HepG2 (cell line): ENCODE measurements at regions not wholly inside any gene's neighbourhood (a gene's known extent, or its start where the extent isn't known, plus 50 kb on each side); places are given as distances from the start of the nearest gene placed in this dataset.

Experiments used
- AGO2 ChIP-seq: fragments of 200-400 bp; formaldehyde crosslinking; optimal IDR thresholded peaks from 2 replicates; pipeline ENCODE3; 2017; ENCODE audit warnings: mild to moderate bottlenecking, low read depth, low read length, moderate library complexity
- GLI4 ChIP-seq: sonication (generic); formaldehyde crosslinking; IDR thresholded peaks from 2 replicates; pipeline ENCODE4 v1.5.1; 2020; ENCODE audit warnings: missing genetic modification reagents, mild to moderate bottlenecking, moderate library complexity, borderline replicate concordance
- GRHL1 ChIP-seq: sonication (generic); formaldehyde crosslinking; conservative IDR thresholded peaks from 2 replicates; pipeline ENCODE4 v1.8.0; 2022; ENCODE audit warnings: missing genetic modification reagents
- PAXIP1 ChIP-seq: sonication (generic); formaldehyde crosslinking; conservative IDR thresholded peaks from 2 replicates; pipeline ENCODE4 v1.4.0; 2020; ENCODE audit warnings: mild to moderate bottlenecking, missing genetic modification reagents, moderate library complexity
- SNAI1 ChIP-seq: sonication (generic); formaldehyde crosslinking; IDR thresholded peaks from 2 replicates; pipeline ENCODE4 v1.5.0; 2020; ENCODE audit warnings: mild to moderate bottlenecking, missing genetic modification reagents, borderline replicate concordance
- SOX5 ChIP-seq: IDR thresholded peaks from 2 replicates; pipeline ENCODE4 v1.6.1; 2016; ENCODE audit warnings: borderline replicate concordance
- SOX6 ChIP-seq, 2 experiments: fragments of 450-650 bp in 1 of 2; sonication (generic) in 1 of 2; formaldehyde crosslinking in 1 of 2; IDR thresholded peaks; 2 replicates each; pipeline versions ENCODE4 v1.4.0 to v1.6.1; 2017 to 2020; ENCODE audit warnings: antibody characterized with exemption in 1 of 2, mild to moderate bottlenecking in 1 of 2, missing genetic modification reagents in 1 of 2
- SP5 ChIP-seq: IDR thresholded peaks from 2 replicates; pipeline ENCODE4 v1.6.1; 2016; ENCODE audit warnings: low read depth, borderline replicate concordance
- TARDBP ChIP-seq: sonication (generic); formaldehyde crosslinking; IDR thresholded peaks from 2 replicates; pipeline ENCODE4 v1.8.0; 2022; ENCODE audit warnings: mild to moderate bottlenecking, missing genetic modification reagents
- TRIM22 ChIP-seq: fragments of 450-650 bp; IDR thresholded peaks from 2 replicates; pipeline ENCODE4 v1.6.1; 2017
- TRIM24 ChIP-seq: sonication (generic); formaldehyde crosslinking; IDR thresholded peaks from 2 replicates; pipeline ENCODE4 v1.8.0; 2022; ENCODE audit warnings: mild to moderate bottlenecking, missing genetic modification reagents
- ZBTB20 ChIP-seq: sonication (generic); formaldehyde crosslinking; IDR thresholded peaks from 2 replicates; pipeline ENCODE4 v1.8.1; 2023; ENCODE audit warnings: missing genetic modification reagents, low read depth, mild to moderate bottlenecking, borderline replicate concordance
- ZNF138 ChIP-seq: sonication (generic); formaldehyde crosslinking; IDR thresholded peaks from 2 replicates; pipeline ENCODE4 v1.5.0; 2020; ENCODE audit warnings: mild to moderate bottlenecking, low read depth, missing genetic modification reagents
- ZNF446 ChIP-seq: sonication (generic); formaldehyde crosslinking; IDR thresholded peaks from 2 replicates; pipeline ENCODE4 v1.5.0; 2020; ENCODE audit warnings: mild to moderate bottlenecking, missing genetic modification reagents
- ZNF639 ChIP-seq: conservative IDR thresholded peaks from 2 replicates; pipeline ENCODE4 v1.6.1; 2018; ENCODE audit warnings: missing genetic modification reagents
- ZSCAN12 ChIP-seq: sonication (generic); formaldehyde crosslinking; IDR thresholded peaks from 2 replicates; pipeline ENCODE4 v1.9.0; 2021; ENCODE audit warnings: mild to moderate bottlenecking, missing genetic modification reagents
- TF ChIP-seq, protein P1 (sequence below): IDR thresholded peaks from 2 replicates; pipeline ENCODE4 v1.6.1; 2016; ENCODE audit warnings: mild to moderate bottlenecking, missing biosample characterization, missing genetic modification reagents
- TF ChIP-seq, protein P2 (sequence below): sonication (generic); formaldehyde crosslinking; conservative IDR thresholded peaks from 2 replicates; pipeline ENCODE4 v1.4.0; 2020; ENCODE audit warnings: missing genetic modification reagents

DNA sequence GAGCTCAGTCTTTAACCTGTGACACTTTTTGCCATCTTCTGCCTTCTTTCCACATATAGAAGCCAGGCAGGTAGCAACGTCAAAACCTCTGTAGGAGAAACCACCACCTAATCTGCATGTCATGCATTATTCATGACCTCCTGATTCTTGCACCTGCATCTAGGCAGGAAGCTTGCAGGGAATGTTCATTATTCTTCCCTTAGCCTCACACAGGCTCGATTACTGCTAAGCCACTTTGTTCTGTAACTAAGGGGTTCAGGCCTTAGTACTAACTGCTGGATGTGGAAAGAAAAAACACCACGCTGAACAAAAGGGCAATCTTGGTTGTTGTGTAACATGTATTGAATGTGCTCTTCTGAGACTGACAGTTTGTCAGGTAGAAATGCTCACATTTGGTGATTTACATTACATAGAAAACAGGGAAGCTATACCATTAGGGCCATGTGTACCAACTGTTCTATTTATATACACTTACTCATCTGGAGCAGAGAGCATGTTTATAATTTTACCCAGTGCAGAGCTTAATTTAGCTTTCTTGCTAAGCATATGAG is 366.9 kb downstream of the KLF12 start (continued):
- TF ChIP-seq, protein P1, sequence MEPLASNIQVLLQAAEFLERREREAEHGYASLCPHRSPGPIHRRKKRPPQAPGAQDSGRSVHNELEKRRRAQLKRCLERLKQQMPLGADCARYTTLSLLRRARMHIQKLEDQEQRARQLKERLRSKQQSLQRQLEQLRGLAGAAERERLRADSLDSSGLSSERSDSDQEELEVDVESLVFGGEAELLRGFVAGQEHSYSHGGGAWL (CRISPR knock-in tag), result no peak
- TF ChIP-seq PAXIP1 (peak; percentile 32; the same call in 1 of the 2 replicates), ZBTB20 (CRISPR knock-in tag) (peak; percentile 70; the same call in 1 of the 2 replicates), TRIM24 (CRISPR knock-in tag) (no peak), SOX5 (0 out of 2 replicates have a peak, but pooled peaks have one; percentile 43), ZSCAN12 (CRISPR knock-in tag) (no peak), ZNF639 (no peak), SOX6 (IDR thresholded peaks at IDR 0.05) (no peak), SOX6 (CRISPR knock-in tag; IDR thresholded peaks at IDR 0.05) (peak; percentile 17; the same call in 1 of the 2 replicates), SNAI1 (CRISPR knock-in tag) (no peak), GRHL1 (no peak), ZNF138 (no peak), TARDBP (CRISPR knock-in tag) (peak; percentile 35; the same call in 1 of the 2 replicates), GLI4 (CRISPR knock-in tag) (no peak), SP5 (CRISPR knock-in tag) (no peak), TRIM22 (no peak), ZNF446 (no peak), AGO2 (no peak)
- TF ChIP-seq, protein P2, sequence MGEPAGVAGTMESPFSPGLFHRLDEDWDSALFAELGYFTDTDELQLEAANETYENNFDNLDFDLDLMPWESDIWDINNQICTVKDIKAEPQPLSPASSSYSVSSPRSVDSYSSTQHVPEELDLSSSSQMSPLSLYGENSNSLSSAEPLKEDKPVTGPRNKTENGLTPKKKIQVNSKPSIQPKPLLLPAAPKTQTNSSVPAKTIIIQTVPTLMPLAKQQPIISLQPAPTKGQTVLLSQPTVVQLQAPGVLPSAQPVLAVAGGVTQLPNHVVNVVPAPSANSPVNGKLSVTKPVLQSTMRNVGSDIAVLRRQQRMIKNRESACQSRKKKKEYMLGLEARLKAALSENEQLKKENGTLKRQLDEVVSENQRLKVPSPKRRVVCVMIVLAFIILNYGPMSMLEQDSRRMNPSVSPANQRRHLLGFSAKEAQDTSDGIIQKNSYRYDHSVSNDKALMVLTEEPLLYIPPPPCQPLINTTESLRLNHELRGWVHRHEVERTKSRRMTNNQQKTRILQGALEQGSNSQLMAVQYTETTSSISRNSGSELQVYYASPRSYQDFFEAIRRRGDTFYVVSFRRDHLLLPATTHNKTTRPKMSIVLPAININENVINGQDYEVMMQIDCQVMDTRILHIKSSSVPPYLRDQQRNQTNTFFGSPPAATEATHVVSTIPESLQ (CRISPR knock-in tag), result no peak
